ENCODE measurements at regions not wholly inside any gene's neighbourhood (a gene's known extent, or its start where the extent isn't known, plus 50 kb on each side); places are given as distances from the start of the nearest gene placed in this dataset.

GRCh38 chr2:184004948-184005672, 593.2 kb upstream of the ZNF804A start:
- TF ChIP-seq ZBTB7A (IDR thresholded peaks at IDR 0.05; ENCODE audit: low read depth) (no peak), EGR1 (IDR thresholded peaks at IDR 0.05) (no peak), TAF1 (IDR thresholded peaks at IDR 0.05; ENCODE audit: low read depth) (no peak)
